Vagina (tissue), 2 donors: ENCODE measurements at regions not wholly inside any gene's neighbourhood (a gene's known extent, or its start where the extent isn't known, plus 50 kb on each side); places are given as distances from the start of the nearest gene placed in this dataset.

Source experiments
- DNase-seq, 2 donors: peaks; one replicate each; pipeline ENCODE4 v3.0.0-alpha.2; 2017; ENCODE audit errors: extremely low spot score in 2 of 2
- H3K27ac ChIP-seq: fragments of 200-600 bp; sonication (generic); one replicate; pipeline ENCODE4 v1.5.1; 2019
- H3K27me3 ChIP-seq: fragments of 200-600 bp; sonication (generic); one replicate; pipeline ENCODE4 v1.5.1; 2019
- H3K36me3 ChIP-seq, 2 donors: fragments of 200-600 bp; sonication (generic); one replicate each; pipeline ENCODE4 v1.5.1; 2017 to 2019
- H3K4me1 ChIP-seq: fragments of 200-600 bp; sonication (generic); one replicate; pipeline ENCODE4 v1.5.1; 2019
- H3K4me3 ChIP-seq, 2 donors: fragments of 200-600 bp; sonication (generic); 1 replicate in 1 of 2; 2 replicates in 1 of 2; pipeline ENCODE4 v1.5.1; 2016 to 2019
- H3K9me3 ChIP-seq: fragments of 200-600 bp; sonication (generic); one replicate; pipeline ENCODE4 v1.5.1; 2019
- POLR2A ChIP-seq, 2 donors: fragments of 450-650 bp; IDR thresholded peaks; one replicate each; pipeline ENCODE4 v1.6.1; 2017; ENCODE audit warnings: antibody characterized with exemption in 2 of 2, mild to moderate bottlenecking in 2 of 2, moderate library complexity in 2 of 2
- POLR2AphosphoS5 ChIP-seq, 2 donors: sonication (generic); formaldehyde crosslinking; IDR thresholded peaks; one replicate each; pipeline ENCODE4 v1.9.0; 2017; ENCODE audit warnings: antibody characterized with exemption in 2 of 2, mild to moderate bottlenecking in 2 of 2, low read depth in 1 of 2; ENCODE audit not compliant: insufficient read depth in 1 of 2
- intact Hi-C: fragments of 100-400 bp; cut with DNase I; formaldehyde crosslinking; loops from one replicate; pipeline ENCODE4 v1.15.1; 2023
- TF ChIP-seq, protein P1 (sequence below), 3 experiments: fragments of 450-650 bp in 2 of 3; fragments of 200-600 bp in 1 of 3; sonication (generic) in 1 of 3; IDR thresholded peaks; one replicate each; pipeline ENCODE4 v1.5.1; 2017 to 2019; ENCODE audit warnings: antibody characterized with exemption in 3 of 3, mild to moderate bottlenecking in 2 of 3, moderate library complexity in 2 of 3

DNA sequence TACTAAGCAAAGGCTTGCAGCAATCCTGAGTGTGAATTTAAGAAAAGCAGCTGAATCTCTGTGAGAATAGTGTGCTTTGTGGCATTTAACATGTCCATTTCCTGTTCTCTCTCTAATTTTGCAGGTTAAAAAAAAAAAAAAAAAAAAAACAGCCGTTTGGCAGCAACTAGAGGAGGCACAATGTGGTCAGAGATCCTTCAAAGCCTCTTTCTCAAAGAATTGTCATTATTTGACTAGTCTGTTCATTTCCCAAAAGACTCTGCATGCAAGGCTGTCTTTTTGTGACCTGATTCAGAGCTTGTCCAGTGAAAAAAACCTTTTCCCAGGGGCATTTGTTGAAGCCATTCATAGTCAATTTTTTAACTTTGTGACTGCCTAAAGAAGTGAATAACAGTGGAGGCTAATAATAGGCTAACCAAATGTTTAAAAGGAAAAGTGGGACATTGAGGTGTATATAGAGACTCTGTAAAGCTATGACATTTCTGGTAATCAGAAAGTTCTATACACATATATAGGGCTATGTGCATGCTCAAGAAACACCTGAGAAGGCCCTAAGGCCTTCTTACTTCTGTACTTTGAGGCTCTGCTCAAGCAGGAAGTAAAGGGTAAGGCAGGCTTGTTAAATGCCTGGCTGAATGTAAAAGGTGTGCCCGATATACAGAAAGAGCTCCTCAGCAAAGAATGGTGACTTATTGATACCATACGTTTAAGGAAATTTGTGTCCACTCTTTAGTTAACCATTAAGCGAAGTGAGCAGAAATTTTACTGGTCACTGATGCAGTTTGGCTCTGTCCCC lies 289.6 kb upstream of the RAB6C start:
- no peaks in the 10 kb centered on the region for H3K36me3 ChIP-seq
- intact Hi-C loops = no loop called here
- no peaks in the 10 kb centered on the region for H3K4me1 ChIP-seq
- no peak for DNase-seq
- H3K27ac ChIP-seq = no peak overlapping the region
- H3K27me3 ChIP-seq = no peaks in the 10 kb centered on the region
- H3K9me3 ChIP-seq = no peaks in the 10 kb centered on the region
- H3K4me3 ChIP-seq = no peak overlapping the region
- TF ChIP-seq POLR2AphosphoS5 (IDR thresholded peaks at IDR 0.05; ENCODE audit: insufficient read depth in 1 of 2, low read depth in 1 of 2) (no peak), POLR2A (IDR thresholded peaks at IDR 0.05) (no peak)
- TF ChIP-seq, protein P1, sequence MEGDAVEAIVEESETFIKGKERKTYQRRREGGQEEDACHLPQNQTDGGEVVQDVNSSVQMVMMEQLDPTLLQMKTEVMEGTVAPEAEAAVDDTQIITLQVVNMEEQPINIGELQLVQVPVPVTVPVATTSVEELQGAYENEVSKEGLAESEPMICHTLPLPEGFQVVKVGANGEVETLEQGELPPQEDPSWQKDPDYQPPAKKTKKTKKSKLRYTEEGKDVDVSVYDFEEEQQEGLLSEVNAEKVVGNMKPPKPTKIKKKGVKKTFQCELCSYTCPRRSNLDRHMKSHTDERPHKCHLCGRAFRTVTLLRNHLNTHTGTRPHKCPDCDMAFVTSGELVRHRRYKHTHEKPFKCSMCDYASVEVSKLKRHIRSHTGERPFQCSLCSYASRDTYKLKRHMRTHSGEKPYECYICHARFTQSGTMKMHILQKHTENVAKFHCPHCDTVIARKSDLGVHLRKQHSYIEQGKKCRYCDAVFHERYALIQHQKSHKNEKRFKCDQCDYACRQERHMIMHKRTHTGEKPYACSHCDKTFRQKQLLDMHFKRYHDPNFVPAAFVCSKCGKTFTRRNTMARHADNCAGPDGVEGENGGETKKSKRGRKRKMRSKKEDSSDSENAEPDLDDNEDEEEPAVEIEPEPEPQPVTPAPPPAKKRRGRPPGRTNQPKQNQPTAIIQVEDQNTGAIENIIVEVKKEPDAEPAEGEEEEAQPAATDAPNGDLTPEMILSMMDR (IDR thresholded peaks at IDR 0.05) = no peak

DNA sequence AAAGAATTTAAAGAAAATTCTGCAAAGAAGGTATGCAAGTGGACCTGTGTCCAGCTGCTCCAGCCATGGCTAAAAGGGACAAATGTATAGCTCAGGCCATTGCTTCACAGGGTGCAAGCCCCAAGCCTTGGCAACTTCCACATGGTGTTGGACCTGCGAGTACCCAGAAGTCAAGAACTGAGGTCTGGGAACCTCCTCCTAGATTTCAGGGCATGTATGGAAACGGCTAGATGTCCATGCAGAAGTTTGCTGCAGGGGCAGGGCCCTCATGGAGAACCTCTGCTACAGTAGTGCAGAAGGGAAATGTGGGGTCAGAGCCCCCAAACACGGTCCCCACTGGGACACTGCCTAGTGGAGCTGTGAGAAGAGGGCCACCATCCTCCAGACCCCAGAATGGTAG lies 284.0 kb upstream of the RAB6C start:
- no peaks in the 10 kb centered on the region for H3K9me3 ChIP-seq
- H3K4me1 ChIP-seq = no peaks in the 10 kb centered on the region
- H3K36me3 ChIP-seq = no peaks in the 10 kb centered on the region
- H3K27ac ChIP-seq = no peak overlapping the region
- TF ChIP-seq, protein P1 (IDR thresholded peaks at IDR 0.05) = no peak
- TF ChIP-seq POLR2A (IDR thresholded peaks at IDR 0.05) (no peak), POLR2AphosphoS5 (IDR thresholded peaks at IDR 0.05; ENCODE audit: insufficient read depth in 1 of 2, low read depth in 1 of 2) (no peak)
- no peaks in the 10 kb centered on the region for H3K27me3 ChIP-seq
- no peak overlapping the region for H3K4me3 ChIP-seq
- intact Hi-C loops = no loop called here
- no peak for DNase-seq

DNA sequence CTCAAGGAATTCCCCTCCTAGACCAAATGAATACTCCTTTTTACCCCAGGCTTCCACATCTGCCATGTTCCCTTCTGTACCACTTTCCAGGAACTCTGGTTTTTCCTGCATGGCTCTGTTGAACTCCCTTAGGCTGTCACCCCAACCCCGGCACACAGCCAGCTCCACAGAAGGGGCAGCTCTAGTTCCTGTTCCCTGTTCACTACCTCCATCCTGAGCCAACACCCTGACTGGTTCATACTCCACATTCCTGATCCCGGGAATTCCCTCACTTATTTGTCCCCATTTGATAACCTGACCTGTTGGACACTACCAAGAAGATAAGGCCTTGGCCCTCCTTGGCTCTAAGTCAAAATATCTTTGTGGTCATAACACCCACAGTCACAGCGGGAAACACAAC lies 280.9 kb upstream of the RAB6C start:
- H3K9me3 ChIP-seq = no peaks in the 10 kb centered on the region
- TF ChIP-seq, protein P1 (IDR thresholded peaks at IDR 0.05) = no peak
- no peak for TF ChIP-seq POLR2AphosphoS5 (IDR thresholded peaks at IDR 0.05; ENCODE audit: insufficient read depth in 1 of 2, low read depth in 1 of 2)
- TF ChIP-seq POLR2A (IDR thresholded peaks at IDR 0.05) = no peak

DNA sequence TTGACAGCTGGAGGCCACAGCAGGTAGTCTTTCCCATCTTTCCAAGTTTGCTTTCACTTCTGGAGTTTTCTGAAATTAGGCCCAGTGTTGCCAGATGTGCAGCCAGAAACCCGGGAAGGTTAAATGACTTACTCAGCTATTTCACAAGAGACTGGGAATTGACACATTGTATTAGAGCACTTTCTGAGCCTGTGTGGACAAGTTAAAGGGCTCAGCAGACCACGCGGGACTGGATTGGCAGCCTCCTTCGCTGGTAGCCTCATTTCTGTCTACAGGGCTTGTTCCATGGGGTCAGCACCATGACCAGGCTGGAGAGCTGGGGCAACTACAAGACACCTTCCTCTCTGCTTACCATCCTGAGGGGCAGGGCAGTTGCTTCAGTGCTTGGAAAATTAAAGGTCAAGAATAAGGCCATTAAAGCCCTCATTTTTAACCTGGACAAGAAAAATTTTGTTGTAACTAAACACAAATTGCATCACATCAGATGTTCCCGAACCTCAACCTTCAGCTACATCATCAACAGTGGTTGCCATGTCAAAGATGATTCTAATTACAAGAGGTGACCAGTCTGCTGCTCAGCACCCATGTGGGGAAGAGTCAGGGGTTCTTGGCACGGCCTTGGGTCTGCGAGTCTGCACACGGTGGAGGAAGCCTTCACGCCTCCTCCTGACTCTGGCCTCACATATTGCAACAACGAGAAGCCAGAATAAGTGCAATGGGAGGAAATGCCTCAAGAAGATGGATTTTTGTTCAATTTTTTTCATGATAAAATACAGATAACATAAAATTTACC lies 279.5 kb upstream of the RAB6C start:
- no peak for DNase-seq
- Histone ChIP-seq H3K27ac (no peak overlapping the region), H3K27me3 (no peaks in the 10 kb centered on the region), H3K4me1 (no peaks in the 10 kb centered on the region), H3K36me3 (no peaks in the 10 kb centered on the region), H3K9me3 (no peaks in the 10 kb centered on the region), H3K4me3 (no peak overlapping the region)
- intact Hi-C loops = no loop called here
- TF ChIP-seq, protein P1 (IDR thresholded peaks at IDR 0.05) = no peak
- TF ChIP-seq POLR2AphosphoS5 (IDR thresholded peaks at IDR 0.05; ENCODE audit: insufficient read depth in 1 of 2, low read depth in 1 of 2) = peak in 1 of 2 donors; percentile 13

More for the DNA sequence above, 280.9 kb upstream of the RAB6C start:
- Histone ChIP-seq H3K4me1 (no peaks in the 10 kb centered on the region), H3K4me3 (no peak overlapping the region), H3K27ac (no peak overlapping the region), H3K27me3 (no peaks in the 10 kb centered on the region), H3K36me3 (no peaks in the 10 kb centered on the region)
- intact Hi-C loops = no loop called here
- DNase-seq = no peak
